ENCODE measurements at regions not wholly inside any gene's neighbourhood (a gene's known extent, or its start where the extent isn't known, plus 50 kb on each side); places are given as distances from the start of the nearest gene placed in this dataset.

GRCh38 chr6:40871424-40871823 is 167.6 kb downstream of the UNC5CL start:
- no peak for TF ChIP-seq CTCF (IDR thresholded peaks at IDR 0.05)
- TF ChIP-seq HOXA7 (CRISPR knock-in tag; IDR thresholded peaks at IDR 0.05) = no peak
- TF ChIP-seq BHLHE40 (IDR thresholded peaks at IDR 0.05; ENCODE audit: low read depth, low read length) = no peak
- no peak for TF ChIP-seq RNF2 (IDR thresholded peaks at IDR 0.05; ENCODE audit: borderline replicate concordance, low read depth)
- TF ChIP-seq POLR2A (IDR thresholded peaks at IDR 0.05; ENCODE audit: low read length) = no peak
- no peak for TF ChIP-seq EP300 (IDR thresholded peaks at IDR 0.05)
- TF ChIP-seq JUNB (IDR thresholded peaks at IDR 0.05) = no peak
- no peak for TF ChIP-seq EHMT2 (IDR thresholded peaks at IDR 0.05; ENCODE audit: low read depth)
- no peak for TF ChIP-seq CEBPB (IDR thresholded peaks at IDR 0.05)
